UCSD-AML1 (cell line): ENCODE measurements at regions not wholly inside any gene's neighbourhood (a gene's known extent, or its start where the extent isn't known, plus 50 kb on each side); places are given as distances from the start of the nearest gene placed in this dataset.

Experiments used
- DNase-seq: peaks from one replicate; lab custom pipeline; 2025; ENCODE audit not compliant: unreplicated experiment; lab: John Stamatoyannopoulos, UW

GRCh38 chr16:6615636-6616035, 717.0 kb upstream of the RBFOX1 start:
- no peak for DNase-seq

GRCh38 chr16:6611535-6611934, 721.1 kb upstream of the RBFOX1 start:
- DNase-seq = no peak

GRCh38 chr16:6605490-6605889, 727.2 kb upstream of the RBFOX1 start:
- DNase-seq = no peak

- DNase-seq = no peak
Measured at GRCh38 chr16:6603780-6604325, 728.8 kb upstream of the RBFOX1 start.

- DNase-seq = no peak
Measured at GRCh38 chr16:6602405-6602804, 730.2 kb upstream of the RBFOX1 start.

- DNase-seq = no peak
Measured at GRCh38 chr16:6600167-6600566, 732.5 kb upstream of the RBFOX1 start.

DNA sequence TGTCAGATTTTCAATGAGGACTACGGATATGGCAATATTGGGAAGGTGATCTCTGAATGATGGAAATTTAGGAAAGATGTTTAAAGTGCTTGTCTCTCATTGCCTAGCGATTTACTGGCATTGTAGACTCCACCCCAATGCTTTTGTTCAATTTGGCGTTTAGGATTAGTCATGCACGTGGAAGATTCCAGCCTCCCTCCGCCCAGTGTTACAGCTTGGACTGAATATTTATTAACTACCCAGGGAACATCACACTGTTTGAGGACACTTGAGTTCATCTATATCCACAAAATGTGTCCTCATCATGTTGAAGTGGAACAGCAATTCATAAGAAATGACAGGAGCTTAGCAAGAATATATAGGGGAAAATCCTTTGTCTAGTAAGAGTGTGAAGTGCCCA, 738.8 kb upstream of the RBFOX1 start:
- DNase-seq = no peak

- no peak for DNase-seq
Measured at GRCh38 chr16:6576606-6577005, 756.0 kb upstream of the RBFOX1 start.

DNA sequence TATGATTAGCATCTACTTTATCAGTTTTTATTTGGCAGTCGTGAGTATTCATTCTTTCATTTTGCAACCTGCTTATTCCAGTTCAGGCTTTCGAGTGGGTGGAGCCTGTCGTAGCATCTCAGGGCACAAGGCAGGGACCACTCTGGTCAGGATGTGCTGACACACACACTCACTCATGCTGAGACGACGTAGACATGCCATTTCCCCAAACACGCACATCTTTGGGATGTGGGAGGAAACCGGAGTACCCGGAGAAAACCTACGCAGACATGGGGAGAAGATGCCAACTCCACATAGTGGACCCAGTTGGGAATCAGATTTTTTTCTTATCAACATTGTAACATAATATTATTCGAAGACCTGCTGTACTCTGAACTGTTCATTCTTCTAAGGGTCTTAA, 756.5 kb upstream of the RBFOX1 start:
- DNase-seq = no peak

DNA sequence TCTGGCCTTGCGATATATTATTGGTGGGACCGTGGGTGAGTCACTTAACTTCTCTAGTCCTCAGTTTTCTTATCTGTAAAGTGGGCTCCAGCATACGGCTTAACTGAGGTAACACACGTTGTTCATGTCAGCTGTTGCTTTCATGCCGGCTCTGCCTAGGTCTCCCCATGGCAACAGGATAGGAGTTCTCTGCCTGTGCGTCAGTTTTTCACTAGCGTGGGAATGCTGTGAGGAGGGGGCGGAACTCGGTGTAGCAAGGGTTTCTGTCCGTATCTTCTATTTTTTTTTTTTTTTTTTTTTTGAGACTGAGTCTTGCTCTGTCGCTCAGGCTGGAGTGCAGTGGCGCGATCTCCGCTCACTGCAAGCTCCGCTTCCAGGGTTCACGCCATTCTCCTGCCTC, 758.5 kb upstream of the RBFOX1 start:
- DNase-seq = no peak

DNA sequence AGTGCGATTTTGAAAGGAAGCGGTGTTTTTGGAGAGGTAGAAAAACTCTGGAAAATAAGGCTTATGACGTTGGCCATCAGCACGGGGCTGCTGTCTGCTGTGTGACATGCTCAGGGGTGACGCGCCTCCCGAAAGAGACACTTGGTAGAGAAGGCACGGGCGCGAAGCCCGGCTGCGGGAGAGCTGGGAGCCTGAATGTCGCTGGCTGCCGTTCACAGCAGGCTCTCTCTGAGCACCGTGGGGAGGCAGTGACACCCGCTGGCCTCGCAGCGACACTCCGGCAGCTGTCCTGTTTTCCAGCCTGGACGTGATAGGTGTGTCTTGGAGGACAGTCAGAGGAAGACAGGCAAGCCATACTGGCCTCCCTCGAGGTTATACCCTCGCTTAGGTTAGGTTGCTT, 759.1 kb upstream of the RBFOX1 start:
- DNase-seq = no peak

- no peak for DNase-seq
Measured at GRCh38 chr16:6571044-6571443, 761.6 kb upstream of the RBFOX1 start.

DNA sequence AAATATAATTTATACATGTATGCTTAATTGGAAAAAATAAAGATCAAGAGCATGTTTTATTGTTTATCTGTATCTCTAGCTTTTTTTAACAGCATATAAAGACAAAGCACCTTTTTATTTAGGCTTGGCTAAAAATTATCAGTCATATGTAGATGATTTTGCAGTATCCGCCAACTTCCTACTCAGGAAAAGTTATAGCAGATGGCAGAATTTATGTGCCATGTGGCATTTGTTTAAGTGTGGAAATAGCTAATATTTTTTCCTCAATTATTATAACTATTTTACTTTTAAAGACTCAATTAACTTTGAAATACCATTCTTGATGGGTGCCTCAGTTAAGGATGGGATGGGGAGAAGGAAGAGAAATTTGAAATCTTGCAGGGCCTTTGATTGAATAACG, 762.1 kb upstream of the RBFOX1 start:
- DNase-seq = no peak

DNA sequence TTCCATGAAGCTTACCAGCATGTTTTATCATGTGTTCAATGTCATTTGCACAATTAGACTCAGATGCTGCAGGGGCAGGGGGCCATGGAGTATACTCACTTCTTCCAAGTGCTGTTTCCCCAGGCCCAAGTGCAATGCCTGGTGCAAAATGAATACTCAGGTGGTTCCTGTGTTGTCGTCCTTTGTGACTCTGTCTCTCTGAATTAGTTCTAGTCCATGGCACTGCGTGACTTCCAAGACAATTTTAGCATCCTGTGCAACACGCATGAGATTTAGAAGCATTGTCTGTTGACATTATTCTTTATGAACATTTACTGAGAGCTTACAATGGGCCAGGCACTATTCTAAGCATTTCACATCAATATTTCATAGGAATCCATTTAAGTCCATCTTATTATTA, 769.7 kb upstream of the RBFOX1 start:
- no peak for DNase-seq

DNA sequence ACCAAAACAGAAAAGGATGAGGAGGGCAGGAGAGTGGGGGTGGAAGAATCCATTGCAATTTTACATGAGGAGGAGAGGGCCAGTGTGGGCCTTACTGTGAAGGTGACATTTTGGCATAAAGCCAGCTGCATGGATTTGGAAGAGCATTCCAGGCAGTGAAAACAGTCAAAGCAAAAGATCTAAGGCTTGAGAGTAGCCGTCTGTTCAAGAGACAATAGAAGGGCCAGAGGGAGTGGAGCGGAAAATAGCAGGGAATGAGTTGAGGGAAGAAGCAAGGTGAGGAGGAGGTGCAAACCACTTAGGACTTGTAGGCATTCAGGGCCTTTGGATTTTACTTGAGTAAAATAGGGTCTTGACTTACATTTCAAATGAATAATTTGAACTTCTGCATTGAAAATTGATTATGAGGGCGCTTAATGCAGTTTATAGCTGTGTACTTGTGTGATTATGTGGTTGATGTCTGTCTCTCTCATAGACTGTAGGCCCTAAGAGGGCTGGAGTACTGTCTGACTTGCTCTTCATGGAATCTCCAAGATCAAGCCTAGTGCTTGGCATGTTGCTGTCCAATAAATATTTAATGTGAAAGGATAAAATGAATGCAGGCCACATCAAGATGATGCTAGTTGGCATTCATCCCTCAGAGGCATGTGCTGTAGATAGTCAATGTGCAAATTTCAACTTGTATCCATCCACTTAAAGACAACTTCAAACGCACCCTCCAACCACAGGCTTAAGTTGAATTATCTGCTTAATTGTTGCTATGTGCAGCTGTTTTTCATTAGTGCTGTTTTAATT, 772.1 kb upstream of the RBFOX1 start:
- DNase-seq = no peak

DNA sequence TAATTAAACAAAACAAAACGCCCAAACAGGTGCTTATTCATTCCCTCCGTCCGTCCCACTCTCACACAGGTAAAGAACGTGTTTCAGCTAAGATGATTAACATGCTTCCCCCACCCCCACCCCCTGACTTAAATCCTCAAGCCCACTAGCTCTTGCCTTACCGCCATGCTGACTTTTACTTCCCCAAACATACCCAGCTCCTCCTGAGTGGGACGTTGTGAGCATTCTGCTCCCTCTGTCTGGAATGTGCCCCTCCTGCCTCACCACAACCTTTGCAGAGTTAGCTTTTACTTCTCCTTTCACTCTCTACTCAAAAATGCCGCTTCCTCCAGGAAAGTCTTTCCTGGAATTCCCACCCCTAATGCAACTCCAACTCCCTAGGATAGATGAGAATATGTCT, 774.0 kb upstream of the RBFOX1 start:
- DNase-seq = no peak

DNA sequence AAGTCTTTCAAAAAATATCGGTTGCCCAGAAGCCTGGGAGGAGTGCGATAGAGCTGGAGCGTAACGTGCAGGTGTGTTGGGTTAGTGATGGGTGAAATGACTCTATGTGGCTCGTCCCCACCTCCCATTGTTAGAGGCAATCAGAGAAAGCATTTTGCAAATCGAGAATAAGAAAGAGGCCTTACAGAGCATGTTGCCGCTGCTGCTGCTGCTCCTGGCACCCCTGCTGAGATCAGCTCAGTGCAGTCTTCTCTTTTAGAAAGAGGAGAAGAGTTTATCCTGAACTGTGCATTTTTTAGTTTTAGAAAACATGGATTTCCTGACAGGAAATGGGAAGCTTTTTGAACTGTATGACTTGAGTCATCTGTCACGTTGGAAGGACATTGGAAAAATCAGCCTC, 774.5 kb upstream of the RBFOX1 start:
- no peak for DNase-seq

- no peak for DNase-seq
Measured at GRCh38 chr16:6557353-6558023, 775.2 kb upstream of the RBFOX1 start.

GRCh38 chr16:6549415-6549814, 783.2 kb upstream of the RBFOX1 start:
- DNase-seq = no peak

- DNase-seq = no peak
Measured at GRCh38 chr16:6548507-6548906, 784.1 kb upstream of the RBFOX1 start.

GRCh38 chr16:6547131-6547530, 785.5 kb upstream of the RBFOX1 start:
- DNase-seq = no peak

DNA sequence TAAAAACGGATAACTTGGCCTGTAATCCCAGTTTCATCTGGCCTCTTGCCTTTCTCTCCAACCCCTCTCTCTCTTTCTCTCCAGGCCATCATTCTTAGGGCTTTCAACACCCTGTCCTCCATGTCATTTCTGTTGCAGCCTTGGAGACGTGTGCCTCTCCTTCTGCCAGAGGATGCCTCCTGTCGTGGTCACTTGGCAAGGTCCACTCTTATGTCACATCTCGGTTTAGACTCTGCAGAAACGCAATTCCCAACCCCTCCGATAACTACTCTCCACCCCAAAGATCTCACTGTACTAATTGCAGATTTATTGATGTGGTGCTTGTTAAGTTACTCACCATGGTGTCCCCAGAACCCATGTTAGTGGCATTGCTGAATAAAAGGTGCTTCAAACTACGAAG, 787.3 kb upstream of the RBFOX1 start:
- DNase-seq = no peak
